GM21381 (cell line): ENCODE measurements at regions not wholly inside any gene's neighbourhood (a gene's known extent, or its start where the extent isn't known, plus 50 kb on each side); places are given as distances from the start of the nearest gene placed in this dataset.

Experiments used
- ATAC-seq: cut with Tn5 transposase; IDR thresholded peaks from one replicate; pipeline ENCODE4 v1.9.1; 2021; ENCODE audit warnings: mild to moderate bottlenecking, moderate library complexity; ENCODE audit not compliant: unreplicated experiment

- ATAC-seq: no peak
These were observed 53.5 kb downstream of the ZNF608 start for GRCh38 chr5:124692950-124693349.

GRCh38 chr5:124692324-124692723 is 54.1 kb downstream of the ZNF608 start:
- no peak for ATAC-seq

- ATAC-seq: no peak
These were observed 56.8 kb downstream of the ZNF608 start for GRCh38 chr5:124689653-124690052.

- no peak for ATAC-seq
These were observed 60.0 kb downstream of the ZNF608 start for GRCh38 chr5:124686239-124687004.

- ATAC-seq: no peak
These were observed 61.0 kb downstream of the ZNF608 start for GRCh38 chr5:124685404-124685930.

- no peak for ATAC-seq
These were observed 62.4 kb downstream of the ZNF608 start for GRCh38 chr5:124683917-124684555.

GRCh38 chr5:124679578-124680199 is 66.8 kb downstream of the ZNF608 start:
- no peak for ATAC-seq

- no peak for ATAC-seq
These were observed 67.4 kb downstream of the ZNF608 start for GRCh38 chr5:124678922-124679519.

GRCh38 chr5:124678468-124678867 is 68.0 kb downstream of the ZNF608 start:
- no peak for ATAC-seq

- no peak for ATAC-seq
These were observed 68.8 kb downstream of the ZNF608 start for GRCh38 chr5:124677374-124678351.

GRCh38 chr5:124675931-124676846 is 70.2 kb downstream of the ZNF608 start:
- ATAC-seq: no peak

- no peak for ATAC-seq
These were observed 75.2 kb downstream of the ZNF608 start for GRCh38 chr5:124671193-124671592.

- no peak for ATAC-seq
These were observed 75.7 kb downstream of the ZNF608 start for GRCh38 chr5:124670722-124671184.

GRCh38 chr5:124669956-124670721 is 76.3 kb downstream of the ZNF608 start:
- ATAC-seq: no peak

GRCh38 chr5:124669300-124669648 is 77.2 kb downstream of the ZNF608 start:
- no peak for ATAC-seq

- no peak for ATAC-seq
These were observed 77.8 kb downstream of the ZNF608 start for GRCh38 chr5:124668353-124669299.

GRCh38 chr5:124665625-124666024 is 80.8 kb downstream of the ZNF608 start:
- no peak for ATAC-seq
